Superior temporal gyrus (tissue), 1 donor: ENCODE measurements at regions not wholly inside any gene's neighbourhood (a gene's known extent, or its start where the extent isn't known, plus 50 kb on each side); places are given as distances from the start of the nearest gene placed in this dataset.
A peak's percentile ranks its signal among the peaks of the same experiment; 100 is the strongest.
"Not testable (repeated sequence)": the region's sequence is repeated elsewhere in the genome, so short reads cannot be mapped to it uniquely, and the experiment has no call there.

ENCODE experiments used
- DNase-seq: peaks from one replicate; pipeline ENCODE4 v3.0.0-alpha.2; 2016; ENCODE audit errors: extremely low spot score

DNA sequence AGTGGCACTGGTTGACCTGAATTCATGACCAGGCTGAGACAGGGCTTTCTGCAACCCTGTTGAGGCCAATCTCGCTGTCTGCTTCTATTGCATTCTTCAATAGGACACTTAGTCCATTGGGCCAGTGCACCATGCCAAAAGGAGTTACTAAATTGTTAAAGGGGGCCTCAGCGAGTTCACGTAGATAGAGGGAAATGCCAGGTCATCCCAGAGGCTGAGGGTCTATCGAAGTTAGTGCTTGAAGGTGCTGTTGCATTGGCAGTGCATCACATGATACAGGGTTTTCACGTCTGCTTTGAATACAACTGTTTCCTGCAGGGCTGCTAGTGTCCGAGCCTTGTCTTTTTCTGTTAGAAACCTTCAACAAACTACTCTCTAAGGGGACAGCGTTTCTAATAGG is 735.3 kb upstream of the TPTE start:
- DNase-seq: not testable (repeated sequence)

GRCh38 chr21:9788281-9788680 is 733.1 kb upstream of the TPTE start:
- not testable (repeated sequence) for DNase-seq

DNA sequence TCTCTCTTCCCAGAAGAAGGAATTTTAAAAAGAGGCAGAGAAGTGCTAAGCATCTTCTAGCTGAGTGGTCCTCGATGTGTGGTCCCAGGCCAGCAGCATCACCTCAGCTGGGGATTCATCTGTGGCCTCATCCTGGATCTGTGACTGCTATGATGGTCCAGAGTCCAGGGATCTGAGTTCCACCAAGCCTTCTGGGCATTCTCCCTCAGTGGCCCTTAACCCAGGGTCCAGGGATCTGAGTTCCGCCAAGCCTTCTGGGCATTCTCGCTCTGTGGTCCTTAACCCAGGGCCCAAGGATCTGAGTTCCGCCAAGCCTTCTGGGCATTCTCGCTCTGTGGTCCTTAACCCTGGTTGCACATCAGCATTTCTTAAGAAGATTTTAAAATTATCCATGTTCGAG is 731.0 kb upstream of the TPTE start:
- not testable (repeated sequence) for DNase-seq

DNA sequence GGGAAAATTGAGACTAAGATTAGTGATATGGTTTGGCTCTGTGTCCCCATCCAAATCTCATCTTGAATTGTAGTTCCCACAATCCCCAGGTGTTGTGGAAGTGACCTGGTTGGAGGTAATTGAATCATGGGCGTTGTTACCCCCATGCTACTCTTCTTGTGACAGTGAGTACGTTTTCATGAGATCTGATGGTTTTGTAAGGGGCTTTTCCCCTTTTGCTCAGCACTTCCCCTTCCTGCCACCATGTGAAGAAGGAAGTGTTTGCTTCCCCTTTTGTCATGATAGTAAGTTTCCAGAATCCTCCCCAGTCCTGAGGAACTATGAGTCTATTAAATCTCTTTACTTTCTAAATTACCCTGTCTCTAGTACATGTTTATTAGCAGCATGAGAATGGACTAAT is 729.9 kb upstream of the TPTE start:
- not testable (repeated sequence) for DNase-seq

DNA sequence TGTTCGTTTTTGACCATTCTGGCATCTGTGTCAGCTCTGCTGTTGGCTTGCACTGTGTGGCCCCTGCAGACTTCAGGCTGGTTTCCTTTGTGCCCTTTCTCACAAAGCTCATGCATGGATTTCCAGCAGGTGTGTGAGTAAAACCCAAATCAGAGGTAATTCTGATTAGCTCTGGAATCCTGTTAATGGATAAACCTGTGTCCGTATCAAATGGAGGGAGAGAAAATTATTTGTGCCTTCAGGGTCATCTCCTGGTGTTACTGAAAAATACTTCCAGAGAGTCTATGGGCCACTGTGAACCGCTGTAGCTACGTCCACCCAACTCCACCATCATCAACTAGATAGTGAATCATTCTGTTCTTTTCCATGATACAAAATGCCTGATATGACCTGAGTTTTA is 726.1 kb upstream of the TPTE start:
- peak; percentile 4 for DNase-seq

- peak; percentile 13 for DNase-seq
Observed at GRCh38 chr21:9796293-9796692, 725.1 kb upstream of the TPTE start.

GRCh38 chr21:9807675-9808074 is 713.7 kb upstream of the TPTE start:
- DNase-seq: not testable (repeated sequence)

DNA sequence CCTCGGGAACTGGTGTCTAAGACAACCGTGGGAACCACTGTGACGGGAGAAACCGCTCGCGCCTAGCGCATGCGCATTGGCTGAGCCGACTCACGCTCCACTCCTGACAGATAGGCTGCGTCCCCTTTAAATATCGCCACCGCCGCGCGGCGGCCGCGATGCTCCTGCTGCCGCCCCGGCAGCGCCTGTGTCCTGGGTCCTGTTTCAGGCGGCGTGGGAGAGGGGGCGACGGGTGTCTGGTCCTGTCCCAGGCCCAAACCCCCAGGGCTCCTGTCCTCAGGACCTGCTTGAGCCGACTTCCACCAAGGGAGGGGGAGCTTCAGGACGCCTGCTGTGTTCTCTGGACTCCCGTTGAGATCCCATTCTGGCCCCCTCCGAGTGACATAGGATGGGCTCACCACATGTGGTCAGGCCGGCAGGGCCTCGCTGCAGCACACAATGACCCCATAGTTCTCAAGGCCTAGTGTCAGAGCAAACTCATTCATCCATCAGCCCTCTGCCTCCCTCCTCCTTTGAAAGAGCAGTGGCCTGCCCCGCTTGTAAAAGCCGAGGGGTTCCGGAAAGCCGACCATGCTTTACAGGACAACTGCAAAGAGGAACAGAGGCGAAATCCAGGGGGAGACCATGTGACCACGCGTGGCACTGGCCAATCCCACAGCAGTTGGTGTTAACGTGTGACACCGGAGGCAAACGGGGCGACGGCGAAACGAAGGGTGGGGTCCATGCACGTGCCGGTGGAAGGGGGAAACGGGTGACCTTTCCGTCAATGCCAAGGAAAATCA is 710.0 kb upstream of the TPTE start:
- DNase-seq: not testable (repeated sequence)

GRCh38 chr21:9812507-9812906 is 708.9 kb upstream of the TPTE start:
- not testable (repeated sequence) for DNase-seq

- not testable (repeated sequence) for DNase-seq
Observed at GRCh38 chr21:9813894-9814814, 707.2 kb upstream of the TPTE start.

DNA sequence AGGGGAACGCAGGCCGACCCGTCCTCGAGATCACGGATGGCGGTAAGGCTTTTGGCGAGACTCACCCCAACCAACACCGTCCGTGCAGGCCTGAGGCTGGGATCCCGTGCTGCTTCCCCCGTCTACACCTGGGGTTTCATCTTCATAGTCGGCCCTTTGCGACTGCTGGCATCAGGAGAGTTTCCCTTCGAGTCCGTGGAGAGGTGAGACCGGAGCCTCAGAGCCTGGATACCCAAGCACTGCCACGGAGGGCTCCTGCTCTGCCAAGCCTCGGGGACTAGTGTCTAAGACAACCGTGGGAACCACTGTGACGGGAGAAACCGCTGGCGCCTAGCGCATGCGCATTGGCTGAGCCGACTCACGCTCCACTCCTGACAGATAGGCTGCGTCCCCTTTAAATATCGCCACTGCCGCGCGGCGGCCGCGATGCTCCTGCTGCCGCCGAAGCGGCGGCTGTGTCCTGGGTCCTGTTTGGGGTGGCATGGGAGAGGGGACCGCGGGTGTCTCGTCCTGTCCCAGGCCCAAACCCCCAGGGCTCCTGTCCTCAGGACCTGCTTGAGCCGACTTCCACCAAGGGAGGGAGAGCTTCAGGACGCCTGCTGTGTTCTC is 706.1 kb upstream of the TPTE start:
- DNase-seq: not testable (repeated sequence)

DNA sequence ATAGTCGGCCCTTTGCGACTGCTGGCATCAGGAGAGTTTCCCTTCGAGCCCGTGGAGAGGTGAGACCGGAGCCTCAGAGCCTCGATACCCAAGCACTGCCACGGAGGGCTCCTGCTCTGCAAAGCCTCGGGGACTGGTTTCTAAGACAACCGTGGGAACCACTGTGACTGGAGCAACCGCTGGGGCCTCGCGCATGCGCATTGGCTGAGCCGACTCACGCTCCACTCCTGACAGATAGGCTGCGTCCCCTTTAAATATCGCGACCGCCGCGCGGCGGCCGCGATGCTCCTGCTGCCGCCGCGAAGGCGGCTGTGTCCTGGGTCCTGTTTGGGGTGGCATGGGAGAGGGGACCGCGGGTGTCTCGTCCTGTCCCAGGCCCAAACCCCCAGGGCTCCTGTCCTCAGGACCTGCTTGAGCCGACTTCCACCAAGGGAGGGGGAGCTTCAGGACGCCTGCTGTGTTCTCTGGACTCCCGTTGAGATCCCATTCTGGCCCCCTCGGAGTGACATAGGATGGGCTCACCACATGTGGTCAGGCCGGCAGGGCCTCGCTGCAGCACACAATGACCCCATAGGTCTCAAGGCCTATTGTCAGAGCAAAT is 704.5 kb upstream of the TPTE start:
- DNase-seq: not testable (repeated sequence)

DNA sequence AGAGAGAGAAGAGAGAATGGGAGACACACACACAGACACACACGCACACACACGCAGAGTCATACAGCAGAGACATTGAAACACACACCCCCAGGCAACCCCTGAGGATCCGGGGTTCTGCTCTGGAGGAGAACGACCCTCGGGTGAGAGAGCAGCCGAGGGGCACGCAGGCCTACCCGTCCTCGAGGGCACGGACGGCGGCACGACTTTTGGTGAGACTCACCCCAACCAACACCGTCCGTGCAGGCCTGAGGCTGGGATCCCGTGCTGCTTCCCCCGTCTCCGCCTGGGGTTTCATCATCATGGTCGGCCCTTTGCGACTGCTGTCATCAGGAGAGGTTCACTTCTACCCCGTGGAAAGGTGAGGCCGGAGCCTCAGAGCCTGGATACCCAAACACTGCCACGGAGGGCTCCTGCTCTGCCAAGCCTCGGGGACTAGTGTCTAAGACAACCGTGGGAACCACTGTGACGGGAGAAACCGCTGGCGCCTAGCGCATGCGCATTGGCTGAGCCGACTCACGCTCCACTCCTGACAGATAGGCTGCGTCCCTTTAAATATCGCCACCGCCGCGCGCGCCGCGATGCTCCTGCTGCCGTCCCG is 703.4 kb upstream of the TPTE start:
- not testable (repeated sequence) for DNase-seq

DNA sequence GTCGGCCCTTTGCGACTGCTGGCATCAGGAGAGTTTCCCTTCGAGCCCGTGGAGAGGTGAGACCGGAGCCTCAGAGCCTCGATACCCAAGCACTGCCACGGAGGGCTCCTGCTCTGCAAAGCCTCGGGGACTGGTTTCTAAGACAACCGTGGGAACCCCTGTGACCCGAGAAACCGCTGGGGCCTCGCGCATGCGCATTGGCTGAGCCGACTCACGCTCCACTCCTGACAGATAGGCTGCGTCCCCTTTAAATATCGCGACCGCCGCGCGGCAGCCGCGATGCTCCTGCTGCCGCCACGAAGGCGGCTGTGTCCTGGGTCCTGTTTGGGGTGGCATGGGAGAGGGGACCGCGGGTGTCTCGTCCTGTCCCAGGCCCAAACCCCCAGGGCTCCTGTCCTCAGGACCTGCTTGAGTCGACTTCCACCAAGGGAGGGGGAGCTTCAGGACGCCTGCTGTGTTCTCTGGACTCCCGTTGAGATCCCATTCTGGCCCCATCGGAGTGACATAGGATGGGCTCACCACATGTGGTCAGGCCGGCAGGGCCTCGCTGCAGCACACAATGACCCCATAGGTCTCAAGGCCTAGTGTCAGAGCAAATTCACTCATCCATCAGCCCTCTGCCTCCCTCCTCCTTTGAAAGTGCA is 701.7 kb upstream of the TPTE start:
- DNase-seq: not testable (repeated sequence)

DNA sequence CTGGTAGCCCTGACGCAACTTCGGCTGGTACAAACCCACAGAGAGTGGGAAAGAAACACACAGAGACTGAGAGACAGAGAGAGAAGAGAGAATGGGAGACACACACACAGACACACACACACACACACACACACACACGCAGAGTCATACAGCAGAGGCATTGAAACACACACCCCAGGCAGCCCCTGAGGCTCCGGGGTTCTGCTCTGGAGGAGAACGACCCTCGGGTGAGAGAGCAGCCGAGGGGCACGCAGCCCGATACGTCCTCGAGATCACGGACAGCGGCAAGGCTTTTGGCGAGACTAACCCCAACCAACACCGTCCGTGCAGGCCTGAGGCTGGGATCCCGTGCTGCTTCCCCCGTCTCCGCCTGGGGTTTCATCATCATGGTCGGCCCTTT is 700.8 kb upstream of the TPTE start:
- not testable (repeated sequence) for DNase-seq

DNA sequence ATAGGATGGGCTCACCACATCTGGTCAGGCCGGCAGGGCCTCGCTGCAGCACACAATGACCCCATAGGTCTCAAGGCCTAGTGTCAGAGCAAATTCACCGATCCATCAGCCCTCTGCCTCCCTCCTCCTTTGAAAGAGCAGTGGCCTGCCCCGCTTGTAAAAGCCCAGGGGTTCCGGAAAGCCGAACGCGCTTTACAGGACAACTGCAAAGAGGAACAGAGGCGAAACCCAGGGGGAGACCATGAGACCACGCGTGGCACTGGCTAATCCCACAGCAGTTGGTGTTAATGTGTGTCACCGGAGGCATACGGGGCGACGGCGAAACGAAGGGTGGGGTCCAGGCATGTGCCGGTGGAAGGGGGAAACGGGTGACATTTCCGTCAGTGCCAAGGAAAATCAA is 699.9 kb upstream of the TPTE start:
- not testable (repeated sequence) for DNase-seq

GRCh38 chr21:9822093-9822820 is 699.1 kb upstream of the TPTE start:
- DNase-seq: not testable (repeated sequence)

DNA sequence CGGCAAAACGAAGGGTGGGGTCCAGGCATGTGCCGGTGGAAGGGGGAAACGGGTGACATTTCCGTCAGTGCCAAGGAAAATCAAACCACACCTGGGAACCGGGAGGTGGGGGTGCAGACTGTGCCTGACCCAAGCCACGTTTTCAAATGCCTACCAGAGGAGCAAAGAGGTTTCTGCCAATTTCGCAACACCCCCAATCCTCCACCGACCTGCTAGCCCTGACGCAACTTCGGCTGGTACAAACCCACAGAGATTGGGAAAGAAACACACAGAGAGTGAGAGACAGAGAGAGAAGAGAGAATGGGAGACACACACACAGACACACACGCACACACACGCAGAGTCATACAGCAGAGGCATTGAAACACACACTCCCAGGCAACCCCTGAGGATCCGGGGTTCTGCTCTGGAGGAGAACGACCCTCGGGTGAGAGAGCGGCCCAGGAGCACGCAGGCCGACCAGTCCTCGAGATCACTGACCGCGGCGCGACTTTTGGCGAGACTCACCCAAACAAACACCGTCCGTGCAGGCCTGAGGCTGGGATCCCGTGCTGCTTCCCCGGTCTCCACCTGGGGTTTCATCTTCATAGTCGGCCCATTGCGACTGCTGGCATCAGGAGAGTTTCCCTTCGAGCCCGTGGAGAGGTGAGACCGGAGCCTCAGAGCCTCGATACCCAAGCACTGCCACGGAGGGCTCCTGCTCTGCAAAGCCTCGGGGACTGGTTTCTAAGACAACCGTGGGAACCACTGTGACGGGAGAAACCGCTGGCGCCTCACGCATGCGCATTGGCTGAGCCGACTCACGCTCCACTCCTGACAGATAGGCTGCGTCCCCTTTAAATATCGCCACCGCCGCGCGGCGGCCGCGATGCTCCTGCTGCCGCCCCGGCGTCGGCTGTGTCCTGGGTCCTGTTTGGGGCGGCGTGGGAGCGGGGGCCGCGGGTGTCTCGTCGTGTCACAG is 697.9 kb upstream of the TPTE start:
- peak; percentile 4 for DNase-seq

DNA sequence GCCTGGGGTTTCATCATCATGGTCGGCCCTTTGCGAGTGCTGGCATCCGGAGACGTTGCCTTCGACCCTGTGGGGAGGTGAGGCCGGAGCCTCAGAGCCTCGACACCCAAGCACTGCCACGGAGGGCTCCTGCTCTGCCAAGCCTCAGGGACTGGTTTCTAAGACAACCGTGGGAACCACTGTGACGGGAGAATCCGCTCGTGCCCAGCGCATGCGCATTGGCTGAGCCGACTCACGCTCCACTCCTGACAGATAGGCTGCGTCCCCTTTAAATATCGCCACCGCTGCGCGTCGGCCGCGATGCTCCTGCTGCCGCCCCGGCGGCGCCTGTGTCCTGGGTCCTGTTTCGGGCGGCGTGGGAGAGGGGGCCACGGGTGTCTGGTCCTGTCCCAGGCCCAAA is 690.6 kb upstream of the TPTE start:
- DNase-seq: not testable (repeated sequence)
